ENCODE measurements at regions not wholly inside any gene's neighbourhood (a gene's known extent, or its start where the extent isn't known, plus 50 kb on each side); places are given as distances from the start of the nearest gene placed in this dataset.
"Not testable (repeated sequence)": the region's sequence is repeated elsewhere in the genome, so short reads cannot be mapped to it uniquely, and the experiment has no call there.

DNA sequence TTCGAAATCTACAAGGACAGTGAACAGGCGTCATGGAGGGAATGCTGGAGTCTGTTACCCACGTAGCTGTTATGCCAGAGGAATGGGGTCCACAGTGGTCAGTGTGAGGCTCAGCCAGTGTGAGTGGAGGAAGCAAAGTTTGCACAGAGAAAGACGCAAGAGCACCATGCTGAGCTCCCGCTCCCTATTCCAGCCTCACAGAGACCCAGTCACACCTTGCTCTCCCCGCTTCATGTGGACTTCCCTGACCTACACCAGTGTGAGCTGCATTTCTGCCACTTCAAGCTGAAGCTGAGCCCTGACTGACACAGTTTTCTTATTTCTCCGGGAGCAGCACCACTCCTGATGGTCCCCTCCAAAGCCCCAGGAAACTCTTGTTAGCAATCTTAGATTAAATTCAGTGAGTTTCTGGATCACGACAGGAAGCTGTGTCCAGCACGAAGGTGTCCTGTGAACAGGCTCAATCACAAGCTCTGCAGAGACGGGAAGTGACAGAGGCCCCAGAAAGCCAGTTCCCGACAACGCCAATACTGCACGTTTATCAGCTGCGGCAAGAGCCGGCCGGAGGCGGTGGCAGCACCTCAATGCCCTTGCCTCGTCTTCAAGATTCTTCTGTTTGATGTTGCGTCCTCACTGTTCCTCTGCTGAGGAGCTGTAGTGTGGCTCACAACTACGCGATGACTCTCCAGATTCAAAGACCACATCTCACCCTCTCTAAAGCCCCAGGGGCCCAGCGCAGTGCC is 356.7 kb downstream of the ADGRD1 start:
- not testable (repeated sequence) for H3K27me3 ChIP-seq (ENCODE audit: low read length); H3K9me3 ChIP-seq (ENCODE audit: low read length); DNase-seq; H3K9me2 ChIP-seq (replicated peaks; ENCODE audit: insufficient read depth, low read length); H3K4me2 ChIP-seq (ENCODE audit: low read depth, low read length, poor library complexity, severe bottlenecking); H2AFZ ChIP-seq (ENCODE audit: low read length); H3K4me1 ChIP-seq (ENCODE audit: low read length); H3K79me2 ChIP-seq (ENCODE audit: low read length); H3K9ac ChIP-seq (ENCODE audit: low read length); H4K20me1 ChIP-seq (ENCODE audit: insufficient read depth, low read depth, low read length); H3K4me3 ChIP-seq (ENCODE audit: low read length); H3K27ac ChIP-seq (ENCODE audit: low read length); H3K36me3 ChIP-seq (ENCODE audit: insufficient read depth, low read length)

DNA sequence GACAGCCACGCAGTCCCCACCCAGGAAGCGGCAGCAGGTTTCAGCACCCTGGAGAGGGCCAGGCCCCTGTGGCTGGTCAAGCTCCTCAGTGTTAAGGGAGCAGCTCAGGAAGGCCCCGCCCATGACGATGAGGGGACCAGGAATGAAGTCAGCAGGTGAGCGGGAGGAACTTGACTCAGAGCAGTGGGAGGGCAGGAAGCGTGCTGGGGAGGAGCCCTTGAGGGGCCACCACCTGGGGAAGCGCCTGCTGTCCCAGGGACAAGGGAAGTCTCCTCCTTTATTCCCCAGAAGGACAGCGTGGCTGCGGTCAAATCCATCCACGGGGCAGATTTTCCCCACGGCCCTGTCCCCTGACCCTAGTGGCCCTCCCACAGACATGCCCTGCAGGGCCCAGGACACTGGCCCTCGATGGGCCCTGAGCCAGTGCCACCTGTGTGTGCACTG is 357.6 kb downstream of the ADGRD1 start:
- not testable (repeated sequence) for H3K27ac ChIP-seq (ENCODE audit: low read length); H2AFZ ChIP-seq (ENCODE audit: low read length); H3K9me3 ChIP-seq (ENCODE audit: low read length); H3K9ac ChIP-seq (ENCODE audit: low read length); H3K27me3 ChIP-seq (ENCODE audit: low read length); H3K9me2 ChIP-seq (replicated peaks; ENCODE audit: insufficient read depth, low read length); H3K4me3 ChIP-seq (ENCODE audit: low read length); H3K4me1 ChIP-seq (ENCODE audit: low read length); H3K36me3 ChIP-seq (ENCODE audit: insufficient read depth, low read length); H3K79me2 ChIP-seq (ENCODE audit: low read length); H3K4me2 ChIP-seq (ENCODE audit: low read depth, low read length, poor library complexity, severe bottlenecking); H4K20me1 ChIP-seq (ENCODE audit: insufficient read depth, low read depth, low read length)
- DNase-seq: peak; percentile 44

DNA sequence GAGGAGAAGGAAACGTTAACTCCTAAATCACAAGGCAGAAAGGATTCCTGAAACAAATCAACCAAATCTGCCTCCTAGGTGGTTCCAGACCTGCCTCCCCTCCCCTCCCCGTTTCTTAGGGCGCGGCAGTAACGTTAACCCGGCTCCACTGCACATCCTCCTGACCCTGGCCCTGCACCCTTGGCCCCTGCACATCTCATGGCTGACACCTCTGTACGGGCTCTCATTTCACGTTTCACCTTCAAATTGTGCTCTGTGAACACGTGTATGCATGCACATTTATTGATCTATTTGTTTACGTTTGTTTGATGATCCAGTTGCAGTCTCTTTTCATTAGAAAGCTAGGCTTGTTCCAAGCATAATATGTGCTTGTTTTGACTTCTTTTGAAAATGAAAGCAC is 358.1 kb downstream of the ADGRD1 start:
- Histone ChIP-seq H4K20me1 (ENCODE audit: insufficient read depth, low read depth, low read length) (no peaks in the 10 kb centered on the region; the same call in 1 of the 2 replicates), H3K4me3 (ENCODE audit: low read length) (no peak overlapping the region), H3K9me2 (replicated peaks; ENCODE audit: insufficient read depth, low read length) (no peaks in the 10 kb centered on the region), H3K9me3 (ENCODE audit: low read length) (no peaks in the 10 kb centered on the region), H3K27ac (ENCODE audit: low read length) (no peak overlapping the region), H3K36me3 (ENCODE audit: insufficient read depth, low read length) (no peaks in the 10 kb centered on the region), H3K4me1 (ENCODE audit: low read length) (no peaks in the 10 kb centered on the region), H3K79me2 (ENCODE audit: low read length) (no peaks in the 10 kb centered on the region), H3K9ac (ENCODE audit: low read length) (no peak overlapping the region), H2AFZ (ENCODE audit: low read length) (no peak overlapping the region), H3K27me3 (ENCODE audit: low read length) (no peaks in the 10 kb centered on the region), H3K4me2 (ENCODE audit: low read depth, low read length, poor library complexity, severe bottlenecking) (no peak overlapping the region)
- no peak for DNase-seq

DNA sequence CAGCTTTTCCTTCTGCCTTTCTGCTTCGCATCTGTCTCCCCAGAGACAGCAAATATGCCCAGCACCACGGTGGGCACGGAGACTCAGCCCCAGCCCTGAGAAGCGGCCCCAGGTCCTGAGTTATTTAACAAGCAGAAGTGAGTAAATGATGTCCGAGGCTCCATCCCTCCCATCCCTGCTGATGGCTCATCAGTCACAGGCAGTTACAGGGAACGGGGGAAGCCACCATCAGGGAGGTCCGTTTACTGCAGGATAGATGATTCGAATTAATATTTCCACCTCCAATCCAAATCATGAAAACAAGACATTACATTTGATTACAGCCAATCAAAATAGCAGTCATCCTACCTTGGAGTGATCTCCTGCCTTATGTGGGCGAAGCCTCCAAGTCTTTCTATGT is 358.7 kb downstream of the ADGRD1 start:
- H3K36me3 ChIP-seq (ENCODE audit: insufficient read depth, low read length); H3K27me3 ChIP-seq (ENCODE audit: low read length); H4K20me1 ChIP-seq (ENCODE audit: insufficient read depth, low read depth, low read length); H2AFZ ChIP-seq (ENCODE audit: low read length); H3K27ac ChIP-seq (ENCODE audit: low read length); H3K4me3 ChIP-seq (ENCODE audit: low read length); H3K4me1 ChIP-seq (ENCODE audit: low read length); H3K4me2 ChIP-seq (ENCODE audit: low read depth, low read length, poor library complexity, severe bottlenecking); H3K9me2 ChIP-seq (replicated peaks; ENCODE audit: insufficient read depth, low read length); H3K79me2 ChIP-seq (ENCODE audit: low read length); H3K9ac ChIP-seq (ENCODE audit: low read length); DNase-seq; H3K9me3 ChIP-seq (ENCODE audit: low read length): not testable (repeated sequence)

DNA sequence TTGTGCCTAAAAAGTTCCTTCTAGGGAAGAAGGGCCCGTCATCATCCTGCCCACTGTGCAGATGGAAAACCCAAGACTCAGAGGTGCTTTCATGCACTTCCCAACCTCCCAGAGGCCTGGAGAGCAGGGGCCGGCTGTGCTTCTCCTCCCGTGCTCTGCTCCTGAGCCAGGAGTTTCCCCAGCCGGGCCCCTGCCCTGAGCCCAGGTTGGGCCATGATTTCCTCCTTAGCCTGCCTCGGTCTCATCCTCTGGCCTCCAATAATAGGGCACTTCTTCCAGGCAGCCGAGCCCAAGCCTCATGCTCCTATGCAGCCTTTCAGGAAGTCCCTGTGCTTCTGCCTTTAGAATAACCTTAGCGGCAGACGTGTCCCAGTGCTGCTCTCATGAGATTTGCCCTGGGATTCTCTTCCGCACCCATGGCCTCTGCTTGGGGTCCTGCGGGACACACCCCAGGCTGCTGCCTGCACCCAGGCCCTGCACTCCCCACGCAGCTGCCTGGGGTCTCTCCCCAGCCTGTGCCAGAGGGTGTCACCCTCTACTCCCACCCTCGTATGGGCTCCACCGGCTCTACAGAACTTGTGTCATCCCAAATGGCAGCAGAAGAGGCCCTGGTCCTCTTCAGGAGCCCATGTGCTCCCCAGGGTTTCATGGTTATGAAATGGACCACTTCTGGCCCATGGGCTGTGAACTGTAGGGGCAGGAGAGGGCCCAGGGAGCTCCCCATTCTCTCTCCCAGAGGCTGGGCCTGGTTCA is 359.3 kb downstream of the ADGRD1 start:
- no peak overlapping the region for H3K27ac ChIP-seq (ENCODE audit: low read length)
- H3K9ac ChIP-seq (ENCODE audit: low read length): no peak overlapping the region
- H2AFZ ChIP-seq (ENCODE audit: low read length): no peak overlapping the region
- H3K4me3 ChIP-seq (ENCODE audit: low read length): no peak overlapping the region
- H3K4me1 ChIP-seq (ENCODE audit: low read length): no peaks in the 10 kb centered on the region
- no peaks in the 10 kb centered on the region for H3K79me2 ChIP-seq (ENCODE audit: low read length)
- peaks cover 11% of the 10 kb centered on the region for H3K9me3 ChIP-seq (ENCODE audit: low read length)
- H3K9me2 ChIP-seq (replicated peaks; ENCODE audit: insufficient read depth, low read length): no peaks in the 10 kb centered on the region
- no peaks in the 10 kb centered on the region for H3K27me3 ChIP-seq (ENCODE audit: low read length)
- H4K20me1 ChIP-seq (ENCODE audit: insufficient read depth, low read depth, low read length): no peaks in the 10 kb centered on the region; the same call in 1 of the 2 replicates
- DNase-seq: no peak
- no peak overlapping the region for H3K4me2 ChIP-seq (ENCODE audit: low read depth, low read length, poor library complexity, severe bottlenecking)
- no peaks in the 10 kb centered on the region for H3K36me3 ChIP-seq (ENCODE audit: insufficient read depth, low read length)

- no peak for DNase-seq
- Histone ChIP-seq H2AFZ (ENCODE audit: low read length) (no peak overlapping the region), H3K4me2 (ENCODE audit: low read depth, low read length, poor library complexity, severe bottlenecking) (no peak overlapping the region), H3K4me3 (ENCODE audit: low read length) (no peak overlapping the region), H4K20me1 (ENCODE audit: insufficient read depth, low read depth, low read length) (no peaks in the 10 kb centered on the region; the same call in 1 of the 2 replicates), H3K36me3 (ENCODE audit: insufficient read depth, low read length) (no peaks in the 10 kb centered on the region), H3K27ac (ENCODE audit: low read length) (no peak overlapping the region), H3K9me3 (ENCODE audit: low read length) (peaks cover 14% of the 10 kb centered on the region), H3K4me1 (ENCODE audit: low read length) (no peaks in the 10 kb centered on the region), H3K27me3 (ENCODE audit: low read length) (no peaks in the 10 kb centered on the region), H3K79me2 (ENCODE audit: low read length) (no peaks in the 10 kb centered on the region), H3K9me2 (replicated peaks; ENCODE audit: insufficient read depth, low read length) (no peaks in the 10 kb centered on the region), H3K9ac (ENCODE audit: low read length) (no peak overlapping the region)
These were observed 359.9 kb downstream of the ADGRD1 start for GRCh38 chr12:131313635-131314034.

GRCh38 chr12:131314524-131315090 is 360.9 kb downstream of the ADGRD1 start:
- H3K4me2 ChIP-seq (ENCODE audit: low read depth, low read length, poor library complexity, severe bottlenecking): no peak overlapping the region
- H4K20me1 ChIP-seq (ENCODE audit: insufficient read depth, low read depth, low read length): no peaks in the 10 kb centered on the region; the same call in 1 of the 2 replicates
- H3K36me3 ChIP-seq (ENCODE audit: insufficient read depth, low read length): no peaks in the 10 kb centered on the region
- no peak for DNase-seq
- no peaks in the 10 kb centered on the region for H3K9me2 ChIP-seq (replicated peaks; ENCODE audit: insufficient read depth, low read length)
- H3K4me3 ChIP-seq (ENCODE audit: low read length): no peak overlapping the region
- H2AFZ ChIP-seq (ENCODE audit: low read length): no peak overlapping the region
- no peak overlapping the region for H3K9ac ChIP-seq (ENCODE audit: low read length)
- H3K4me1 ChIP-seq (ENCODE audit: low read length): no peaks in the 10 kb centered on the region
- H3K27me3 ChIP-seq (ENCODE audit: low read length): no peaks in the 10 kb centered on the region
- H3K79me2 ChIP-seq (ENCODE audit: low read length): no peaks in the 10 kb centered on the region
- H3K27ac ChIP-seq (ENCODE audit: low read length): no peak overlapping the region
- H3K9me3 ChIP-seq (ENCODE audit: low read length): peaks cover 14% of the 10 kb centered on the region

DNA sequence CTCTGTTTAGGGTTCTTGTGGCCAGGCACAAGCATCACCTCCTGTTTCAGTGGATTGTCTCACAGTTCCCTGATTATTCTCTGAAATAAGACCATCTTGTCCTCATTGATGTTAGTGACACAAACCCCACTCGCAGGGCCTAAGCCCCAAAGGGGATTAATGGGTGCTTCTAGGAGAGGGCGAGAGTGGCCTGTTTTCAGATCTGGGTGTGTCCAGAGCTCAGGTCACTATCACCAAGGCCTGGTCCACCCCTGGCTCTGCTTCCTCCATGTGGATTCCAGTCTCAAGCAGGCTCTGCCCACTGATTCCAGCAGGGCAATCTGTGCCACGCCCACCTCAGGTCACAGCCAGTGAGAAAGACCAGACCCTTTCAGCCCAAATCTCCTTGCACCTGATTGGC is 361.9 kb downstream of the ADGRD1 start:
- Histone ChIP-seq H3K4me2 (ENCODE audit: low read depth, low read length, poor library complexity, severe bottlenecking) (no peak overlapping the region), H3K9me3 (ENCODE audit: low read length) (peaks cover 14% of the 10 kb centered on the region), H3K9ac (ENCODE audit: low read length) (no peak overlapping the region), H3K4me1 (ENCODE audit: low read length) (no peaks in the 10 kb centered on the region), H2AFZ (ENCODE audit: low read length) (no peak overlapping the region), H3K4me3 (ENCODE audit: low read length) (no peak overlapping the region), H3K79me2 (ENCODE audit: low read length) (no peaks in the 10 kb centered on the region), H3K36me3 (ENCODE audit: insufficient read depth, low read length) (no peaks in the 10 kb centered on the region), H3K27ac (ENCODE audit: low read length) (no peak overlapping the region), H4K20me1 (ENCODE audit: insufficient read depth, low read depth, low read length) (no peaks in the 10 kb centered on the region), H3K27me3 (ENCODE audit: low read length) (no peaks in the 10 kb centered on the region), H3K9me2 (replicated peaks; ENCODE audit: insufficient read depth, low read length) (no peaks in the 10 kb centered on the region)
- no peak for DNase-seq

All from Karpas-422 (cell line).